ENCODE measurements at regions not wholly inside any gene's neighbourhood (a gene's known extent, or its start where the extent isn't known, plus 50 kb on each side); places are given as distances from the start of the nearest gene placed in this dataset.

GRCh38 chr3:176510097-176510496 lies 687.2 kb downstream of the TBL1XR1 start:
- no peak for FAIRE-seq
- H3K27me3 ChIP-seq (ENCODE audit: control insufficient read depth, insufficient read depth, low read length): no peaks in the 10 kb centered on the region
- no peaks in the 10 kb centered on the region for H3K36me3 ChIP-seq (ENCODE audit: control insufficient read depth, insufficient read depth, low read length)
- no peak for TF ChIP-seq CTCF (IDR thresholded peaks at IDR 0.05; ENCODE audit: insufficient read depth, low read length, severe bottlenecking)
- DNase-seq (ENCODE audit: low read depth): no peak
- H3K4me3 ChIP-seq (ENCODE audit: low read depth, low read length): no peak overlapping the region

- FAIRE-seq (no peak), DNase-seq (ENCODE audit: low read depth) (no peak)
- Histone ChIP-seq H3K36me3 (ENCODE audit: control insufficient read depth, insufficient read depth, low read length) (no peaks in the 10 kb centered on the region), H3K4me3 (ENCODE audit: low read depth, low read length) (no peak overlapping the region), H3K27me3 (ENCODE audit: control insufficient read depth, insufficient read depth, low read length) (no peaks in the 10 kb centered on the region)
- TF ChIP-seq CTCF (IDR thresholded peaks at IDR 0.05; ENCODE audit: insufficient read depth, low read length, severe bottlenecking): no peak
Measured at GRCh38 chr3:176505878-176506621, 691.2 kb downstream of the TBL1XR1 start.

- TF ChIP-seq CTCF (IDR thresholded peaks at IDR 0.05; ENCODE audit: insufficient read depth, low read length, severe bottlenecking): no peak
- no peak overlapping the region for H3K4me3 ChIP-seq (ENCODE audit: low read depth, low read length)
- no peaks in the 10 kb centered on the region for H3K36me3 ChIP-seq (ENCODE audit: control insufficient read depth, insufficient read depth, low read length)
- DNase-seq (ENCODE audit: low read depth) (no peak), FAIRE-seq (no peak)
- H3K27me3 ChIP-seq (ENCODE audit: control insufficient read depth, insufficient read depth, low read length): no peaks in the 10 kb centered on the region
Measured at GRCh38 chr3:176491084-176491483, 706.2 kb downstream of the TBL1XR1 start.

- no peaks in the 10 kb centered on the region for H3K27me3 ChIP-seq (ENCODE audit: control insufficient read depth, insufficient read depth, low read length)
- DNase-seq (ENCODE audit: low read depth) (no peak), FAIRE-seq (no peak)
- H3K4me3 ChIP-seq (ENCODE audit: low read depth, low read length): no peak overlapping the region
- no peak for TF ChIP-seq CTCF (IDR thresholded peaks at IDR 0.05; ENCODE audit: insufficient read depth, low read length, severe bottlenecking)
- H3K36me3 ChIP-seq (ENCODE audit: control insufficient read depth, insufficient read depth, low read length): no peaks in the 10 kb centered on the region
Measured at GRCh38 chr3:176490357-176490756, 706.9 kb downstream of the TBL1XR1 start.

- Histone ChIP-seq H3K27me3 (ENCODE audit: control insufficient read depth, insufficient read depth, low read length) (no peaks in the 10 kb centered on the region), H3K36me3 (ENCODE audit: control insufficient read depth, insufficient read depth, low read length) (no peaks in the 10 kb centered on the region), H3K4me3 (ENCODE audit: low read depth, low read length) (no peak overlapping the region)
- DNase-seq (ENCODE audit: low read depth) (no peak), FAIRE-seq (no peak)
- no peak for TF ChIP-seq CTCF (IDR thresholded peaks at IDR 0.05; ENCODE audit: insufficient read depth, low read length, severe bottlenecking)
Measured at GRCh38 chr3:176479248-176479647, 718.0 kb downstream of the TBL1XR1 start.

GRCh38 chr3:176469694-176470205 lies 727.5 kb downstream of the TBL1XR1 start:
- Histone ChIP-seq H3K27me3 (ENCODE audit: control insufficient read depth, insufficient read depth, low read length) (no peaks in the 10 kb centered on the region), H3K4me3 (ENCODE audit: low read depth, low read length) (no peak overlapping the region), H3K36me3 (ENCODE audit: control insufficient read depth, insufficient read depth, low read length) (no peaks in the 10 kb centered on the region)
- DNase-seq (ENCODE audit: low read depth): peak; percentile 7
- FAIRE-seq: no peak
- TF ChIP-seq CTCF (IDR thresholded peaks at IDR 0.05; ENCODE audit: insufficient read depth, low read length, severe bottlenecking): no peak

All from bronchial epithelial cell (primary cell).